ENCODE measurements at regions not wholly inside any gene's neighbourhood (a gene's known extent, or its start where the extent isn't known, plus 50 kb on each side); places are given as distances from the start of the nearest gene placed in this dataset.

GRCh38 chr2:217092710-217093379, 233.0 kb upstream of the TNP1 start:
- Histone ChIP-seq H3K4me1 (ENCODE audit: insufficient read depth, low read length) (no peaks in the 10 kb centered on the region), H3K27me3 (ENCODE audit: control insufficient read depth in 1 of 2, insufficient read depth in 2 of 2, low read length in 2 of 2) (no peaks in the 10 kb centered on the region), H4K20me1 (ENCODE audit: insufficient read depth, low read length) (no peaks in the 10 kb centered on the region), H3K4me2 (ENCODE audit: low read depth, low read length) (no peak overlapping the region), H3K79me2 (ENCODE audit: insufficient read depth, low read length) (no peaks in the 10 kb centered on the region), H3K36me3 (replicated peaks in 1 of 2; ENCODE audit: control insufficient read depth in 1 of 2, insufficient read depth in 2 of 2, low read length in 2 of 2) (no peaks in the 10 kb centered on the region), H3K9ac (ENCODE audit: insufficient read depth, low read depth, low read length) (no peak overlapping the region), H3K9me3 (ENCODE audit: low read length) (no peaks in the 10 kb centered on the region), H2AFZ (ENCODE audit: low read length) (no peak overlapping the region), H3K27ac (ENCODE audit: extremely low read length, insufficient read depth, low read length) (no peak overlapping the region), H3K4me3 (replicated peaks in 1 of 3; ENCODE audit: insufficient read depth in 1 of 3, low read depth in 2 of 3, low read length in 3 of 3) (no peak overlapping the region)
- CTCF ChIA-PET (ENCODE audit: low intra/inter-chr PET ratio, low total read pairs): no interaction called here
- no peak for ATAC-seq
- FAIRE-seq: no peak
- DNase-seq (ENCODE audit: low spot score): no peak
- in situ Hi-C loops (cut with HindIII; ENCODE audit: extremely low pct_ligation_motif_present, low pct_unique_long_range_greater_than_20kb) (no loop called here), intact Hi-C loops (cut with micrococcal nuclease; ENCODE audit: unreplicated experiment) (no loop called here)
- POLR2A ChIA-PET: no interaction called here
- WGBS (ENCODE audit: low lambda C conversion rate): 61% methylated on average over 6 of the region's 17 CpGs
- TF ChIP-seq PCBP2 (optimal IDR thresholded peaks at IDR 0.05; ENCODE audit: low read depth, low read length, poor library complexity, severe bottlenecking) (no peak), ZNF460 (CRISPR knock-in tag; IDR thresholded peaks at IDR 0.05; ENCODE audit: borderline replicate concordance) (no peak)
- BruUV-seq (replicated peaks): no TSS peak

GRCh38 chr2:217091531-217091930, 231.7 kb upstream of the TNP1 start:
- Histone ChIP-seq H3K36me3 (replicated peaks in 1 of 2; ENCODE audit: control insufficient read depth in 1 of 2, insufficient read depth in 2 of 2, low read length in 2 of 2) (no peaks in the 10 kb centered on the region), H2AFZ (ENCODE audit: low read length) (no peak overlapping the region), H3K4me3 (replicated peaks in 1 of 3; ENCODE audit: insufficient read depth in 1 of 3, low read depth in 2 of 3, low read length in 3 of 3) (no peak overlapping the region), H3K27me3 (ENCODE audit: control insufficient read depth in 1 of 2, insufficient read depth in 2 of 2, low read length in 2 of 2) (no peaks in the 10 kb centered on the region), H3K27ac (ENCODE audit: extremely low read length, insufficient read depth, low read length) (no peak overlapping the region), H3K9me3 (ENCODE audit: low read length) (no peaks in the 10 kb centered on the region), H3K9ac (ENCODE audit: insufficient read depth, low read depth, low read length) (no peak overlapping the region), H3K4me2 (ENCODE audit: low read depth, low read length) (no peak overlapping the region), H4K20me1 (ENCODE audit: insufficient read depth, low read length) (no peaks in the 10 kb centered on the region), H3K4me1 (ENCODE audit: insufficient read depth, low read length) (no peaks in the 10 kb centered on the region), H3K79me2 (ENCODE audit: insufficient read depth, low read length) (no peaks in the 10 kb centered on the region)
- BruUV-seq (replicated peaks): no TSS peak
- intact Hi-C loops (cut with micrococcal nuclease; ENCODE audit: unreplicated experiment): no loop called here
- CTCF ChIA-PET (ENCODE audit: low intra/inter-chr PET ratio, low total read pairs): no interaction called here
- POLR2A ChIA-PET: no interaction called here
- no peak for ATAC-seq
- in situ Hi-C loops (cut with HindIII; ENCODE audit: extremely low pct_ligation_motif_present, low pct_unique_long_range_greater_than_20kb): no loop called here
- FAIRE-seq: no peak
- no peak for DNase-seq (ENCODE audit: low spot score)
- WGBS (ENCODE audit: low lambda C conversion rate): 7% methylated on average over 3 of the region's 3 CpGs
- TF ChIP-seq, protein P1, sequence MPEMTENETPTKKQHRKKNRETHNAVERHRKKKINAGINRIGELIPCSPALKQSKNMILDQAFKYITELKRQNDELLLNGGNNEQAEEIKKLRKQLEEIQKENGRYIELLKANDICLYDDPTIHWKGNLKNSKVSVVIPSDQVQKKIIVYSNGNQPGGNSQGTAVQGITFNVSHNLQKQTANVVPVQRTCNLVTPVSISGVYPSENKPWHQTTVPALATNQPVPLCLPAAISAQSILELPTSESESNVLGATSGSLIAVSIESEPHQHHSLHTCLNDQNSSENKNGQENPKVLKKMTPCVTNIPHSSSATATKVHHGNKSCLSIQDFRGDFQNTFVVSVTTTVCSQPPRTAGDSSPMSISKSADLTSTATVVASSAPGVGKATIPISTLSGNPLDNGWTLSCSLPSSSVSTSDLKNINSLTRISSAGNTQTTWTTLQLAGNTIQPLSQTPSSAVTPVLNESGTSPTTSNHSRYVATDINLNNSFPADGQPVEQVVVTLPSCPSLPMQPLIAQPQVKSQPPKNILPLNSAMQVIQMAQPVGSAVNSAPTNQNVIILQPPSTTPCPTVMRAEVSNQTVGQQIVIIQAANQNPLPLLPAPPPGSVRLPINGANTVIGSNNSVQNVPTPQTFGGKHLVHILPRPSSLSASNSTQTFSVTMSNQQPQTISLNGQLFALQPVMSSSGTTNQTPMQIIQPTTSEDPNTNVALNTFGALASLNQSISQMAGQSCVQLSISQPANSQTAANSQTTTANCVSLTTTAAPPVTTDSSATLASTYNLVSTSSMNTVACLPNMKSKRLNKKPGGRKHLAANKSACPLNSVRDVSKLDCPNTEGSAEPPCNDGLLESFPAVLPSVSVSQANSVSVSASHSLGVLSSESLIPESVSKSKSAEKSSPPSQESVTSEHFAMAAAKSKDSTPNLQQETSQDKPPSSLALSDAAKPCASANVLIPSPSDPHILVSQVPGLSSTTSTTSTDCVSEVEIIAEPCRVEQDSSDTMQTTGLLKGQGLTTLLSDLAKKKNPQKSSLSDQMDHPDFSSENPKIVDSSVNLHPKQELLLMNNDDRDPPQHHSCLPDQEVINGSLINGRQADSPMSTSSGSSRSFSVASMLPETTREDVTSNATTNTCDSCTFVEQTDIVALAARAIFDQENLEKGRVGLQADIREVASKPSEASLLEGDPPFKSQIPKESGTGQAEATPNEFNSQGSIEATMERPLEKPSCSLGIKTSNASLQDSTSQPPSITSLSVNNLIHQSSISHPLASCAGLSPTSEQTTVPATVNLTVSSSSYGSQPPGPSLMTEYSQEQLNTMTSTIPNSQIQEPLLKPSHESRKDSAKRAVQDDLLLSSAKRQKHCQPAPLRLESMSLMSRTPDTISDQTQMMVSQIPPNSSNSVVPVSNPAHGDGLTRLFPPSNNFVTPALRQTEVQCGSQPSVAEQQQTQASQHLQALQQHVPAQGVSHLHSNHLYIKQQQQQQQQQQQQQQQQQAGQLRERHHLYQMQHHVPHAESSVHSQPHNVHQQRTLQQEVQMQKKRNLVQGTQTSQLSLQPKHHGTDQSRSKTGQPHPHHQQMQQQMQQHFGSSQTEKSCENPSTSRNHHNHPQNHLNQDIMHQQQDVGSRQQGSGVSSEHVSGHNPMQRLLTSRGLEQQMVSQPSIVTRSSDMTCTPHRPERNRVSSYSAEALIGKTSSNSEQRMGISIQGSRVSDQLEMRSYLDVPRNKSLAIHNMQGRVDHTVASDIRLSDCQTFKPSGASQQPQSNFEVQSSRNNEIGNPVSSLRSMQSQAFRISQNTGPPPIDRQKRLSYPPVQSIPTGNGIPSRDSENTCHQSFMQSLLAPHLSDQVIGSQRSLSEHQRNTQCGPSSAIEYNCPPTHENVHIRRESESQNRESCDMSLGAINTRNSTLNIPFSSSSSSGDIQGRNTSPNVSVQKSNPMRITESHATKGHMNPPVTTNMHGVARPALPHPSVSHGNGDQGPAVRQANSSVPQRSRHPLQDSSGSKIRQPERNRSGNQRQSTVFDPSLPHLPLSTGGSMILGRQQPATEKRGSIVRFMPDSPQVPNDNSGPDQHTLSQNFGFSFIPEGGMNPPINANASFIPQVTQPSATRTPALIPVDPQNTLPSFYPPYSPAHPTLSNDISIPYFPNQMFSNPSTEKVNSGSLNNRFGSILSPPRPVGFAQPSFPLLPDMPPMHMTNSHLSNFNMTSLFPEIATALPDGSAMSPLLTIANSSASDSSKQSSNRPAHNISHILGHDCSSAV (CRISPR knock-in tag; IDR thresholded peaks at IDR 0.05; ENCODE audit: borderline replicate concordance): no peak
- TF ChIP-seq ZNF598 (CRISPR knock-in tag; IDR thresholded peaks at IDR 0.05; ENCODE audit: borderline replicate concordance) (no peak), ZBTB21 (CRISPR knock-in tag; IDR thresholded peaks at IDR 0.05) (no peak), ZFY (CRISPR knock-in tag; IDR thresholded peaks at IDR 0.05) (no peak), PBX2 (CRISPR knock-in tag; IDR thresholded peaks at IDR 0.05) (no peak), LCORL (IDR thresholded peaks at IDR 0.05) (no peak), LCORL (CRISPR knock-in tag; IDR thresholded peaks at IDR 0.05) (no peak)
